K562 (cell line): ENCODE measurements at regions not wholly inside any gene's neighbourhood (a gene's known extent, or its start where the extent isn't known, plus 50 kb on each side); places are given as distances from the start of the nearest gene placed in this dataset.

Experiments used
- ATAC-seq: fragments of 200-7000 bp; cut with Tn5 transposase; 3 replicates; pipeline ENCODE4 v1.9.1; 2020; ENCODE audit warnings: moderate library complexity
- BruUV-seq: library from RNA; stranded (reverse); fragments of 400-500 nt; replicated peaks from 2 replicates; lab custom pipeline; 2021; lab: Mats Ljungman, UMichigan
- CTCF ChIA-PET: fragments of 300-600 bp; formaldehyde crosslinking; extraction: SDS; loops from one replicate; lab custom pipeline; 2021; ENCODE audit warnings: low intra/inter-chr PET ratio; lab: Yijun Ruan, JAX
- POLR2A ChIA-PET: fragments of 300-600, 350-650 bp; sonication (Branson Sonifier 250); formaldehyde crosslinking; extraction: SDS; loops from one replicate; lab custom pipeline; 2021; ENCODE audit warnings: antibody characterized with exemption, inconsistent platforms; lab: Yijun Ruan, JAX
- DNase-seq, 4 experiments: peaks; one replicate each; pipeline versions ENCODE4 v3.0.0 to v3.0.0-alpha.2; 2011 to 2018; ENCODE audit warnings: low spot score in 3 of 4, mixed read lengths in 3 of 4; ENCODE audit errors: extremely low read depth in 1 of 4
- FAIRE-seq: peaks from 2 replicates; lab custom pipeline; 2011; peaks lifted over from hg19 to GRCh38; lab: Jason Lieb, UNC
- H2AFZ ChIP-seq: 2 replicates; pipeline ENCODE4 v1.6.0; 2011; ENCODE audit warnings: low read depth, low read length, control low read depth, inconsistent platforms
- H3K27ac ChIP-seq: fragments of 200-600 bp; 3 replicates; pipeline ENCODE4 v1.8.0; 2011; ENCODE audit warnings: low read depth, mild to moderate bottlenecking, control low read depth, inconsistent platforms, low read length, moderate library complexity, mixed read lengths; ENCODE audit errors: extremely low read depth
- H3K27me3 ChIP-seq, 2 experiments: fragments of 300-600 bp in 1 of 2; 2 replicates in 1 of 2; 3 replicates in 1 of 2; pipeline versions ENCODE4 v1.6.0 to v1.8.0; 2011; ENCODE audit warnings: inconsistent platforms in 2 of 2, low read length in 2 of 2, mild to moderate bottlenecking in 1 of 2, mixed read lengths in 1 of 2, moderate library complexity in 1 of 2; ENCODE audit not compliant: control insufficient read depth in 2 of 2, insufficient read depth in 2 of 2
- H3K36me3 ChIP-seq: fragments of 300-600 bp; 3 replicates; pipeline ENCODE4 v1.8.0; 2011; ENCODE audit warnings: mild to moderate bottlenecking, low read length, inconsistent platforms; ENCODE audit not compliant: control insufficient read depth, insufficient read depth
- H3K4me1 ChIP-seq, 2 experiments: fragments of 200-600 bp in 1 of 2; replicated peaks in 1 of 2; 2 replicates in 1 of 2; 3 replicates in 1 of 2; pipeline versions ENCODE4 v1.5.1 to v1.8.0; 2011; ENCODE audit warnings: inconsistent platforms in 2 of 2, low read length in 2 of 2, mild to moderate bottlenecking in 1 of 2, mixed read lengths in 1 of 2, moderate library complexity in 1 of 2; ENCODE audit not compliant: control insufficient read depth in 2 of 2, insufficient read depth in 2 of 2
- H3K4me2 ChIP-seq: 2 replicates; pipeline ENCODE4 v1.6.1; 2011; ENCODE audit warnings: low read length, control low read depth, inconsistent platforms, mixed read lengths; ENCODE audit not compliant: insufficient read depth
- H3K4me3 ChIP-seq: fragments of 200-600 bp; sonication (generic), shearing (Covaris generic); 2 replicates; pipeline ENCODE4 v1.5.1; 2016; ENCODE audit warnings: control low read depth, inconsistent platforms
- H3K79me2 ChIP-seq: fragments of 200-600 bp; 3 replicates; pipeline ENCODE4 v1.8.0; 2011; ENCODE audit warnings: low read length, inconsistent platforms; ENCODE audit not compliant: control insufficient read depth, insufficient read depth
- H3K9ac ChIP-seq, 2 experiments: 2 replicates each; pipeline versions ENCODE4 v1.6.0 to v1.6.1; 2011; ENCODE audit warnings: low read depth in 2 of 2, low read length in 2 of 2, control low read depth in 1 of 2, inconsistent platforms in 1 of 2, mild to moderate bottlenecking in 1 of 2, mixed read lengths in 1 of 2; ENCODE audit not compliant: insufficient read depth in 1 of 2
- H3K9me1 ChIP-seq: one replicate; pipeline ENCODE4 v1.6.0; 2011; ENCODE audit warnings: inconsistent platforms, mild to moderate bottlenecking, low read length, moderate library complexity; ENCODE audit not compliant: control insufficient read depth, insufficient read depth
- H3K9me3 ChIP-seq: replicated peaks from 2 replicates; pipeline ENCODE4 v1.5.1; 2011; ENCODE audit warnings: low read depth, low read length, inconsistent platforms; ENCODE audit not compliant: control insufficient read depth, insufficient read depth
- H4K20me1 ChIP-seq: replicated peaks from 2 replicates; pipeline ENCODE4 v1.6.1; 2011; ENCODE audit warnings: low read length, inconsistent platforms, mixed read lengths; ENCODE audit not compliant: control insufficient read depth, insufficient read depth
- FOXK2 ChIP-seq, 2 experiments: fragments of 450-650 bp; IDR thresholded peaks in 1 of 2; conservative IDR thresholded peaks in 1 of 2; 2 replicates each; pipeline ENCODE4 v1.6.1; 2016; ENCODE audit warnings: low read depth in 2 of 2, mild to moderate bottlenecking in 1 of 2
- FOXM1 ChIP-seq, 2 experiments: fragments of 450-650 bp in 1 of 2; sonication (generic) in 1 of 2; formaldehyde crosslinking in 1 of 2; IDR thresholded peaks; 2 replicates each; pipeline versions ENCODE4 v1.6.1 to v1.9.0; 2017 to 2022; ENCODE audit warnings: low read depth in 2 of 2, mild to moderate bottlenecking in 2 of 2, missing genetic modification reagents in 1 of 2, moderate library complexity in 1 of 2
- GATAD2A ChIP-seq: fragments of 450-650 bp; IDR thresholded peaks from 2 replicates; pipeline ENCODE4 v1.6.1; 2017
- HDGF ChIP-seq: fragments of 450-650 bp; IDR thresholded peaks from 2 replicates; pipeline ENCODE4 v1.6.1; 2016
- KDM2B ChIP-seq: fragments of 250-450 bp; sonication (Bioruptor Pico); IDR thresholded peaks from 2 replicates; pipeline ENCODE4 v1.8.0; 2021; ENCODE audit warnings: mild to moderate bottlenecking, moderate library complexity
- LEF1 ChIP-seq: fragments of 450-650 bp; IDR thresholded peaks from 2 replicates; pipeline ENCODE4 v1.6.1; 2016; ENCODE audit warnings: mild to moderate bottlenecking
- MCM5 ChIP-seq: fragments of 450-650 bp; IDR thresholded peaks from 2 replicates; pipeline ENCODE4 v1.6.1; 2016; ENCODE audit warnings: low read depth
- NEUROD1 ChIP-seq: fragments of 150-350 bp; IDR thresholded peaks from 2 replicates; pipeline ENCODE4 v1.6.1; 2014; ENCODE audit warnings: borderline replicate concordance, low read length, low read depth; ENCODE audit not compliant: partially characterized antibody
- POLR2AphosphoS2 ChIP-seq: IDR thresholded peaks from 2 replicates; pipeline ENCODE4 v1.6.1; 2012; ENCODE audit warnings: low read length, improper control_type of control experiment
- RAD21 ChIP-seq, 2 experiments: fragments of 250-450 bp in 1 of 2; fragments of 450-650 bp in 1 of 2; sonication (Bioruptor Pico) in 1 of 2; formaldehyde crosslinking in 1 of 2; IDR thresholded peaks in 1 of 2; conservative IDR thresholded peaks in 1 of 2; 2 replicates each; pipeline versions ENCODE4 v1.4.0 to v1.8.0; 2020 to 2022; ENCODE audit warnings: mild to moderate bottlenecking in 2 of 2, moderate library complexity in 1 of 2
- SIN3A ChIP-seq, 2 experiments: fragments of 150-350 bp in 1 of 2; IDR thresholded peaks; 2 replicates each; pipeline ENCODE4 v1.6.1; 2011 to 2016; ENCODE audit warnings: borderline replicate concordance in 2 of 2, low read depth in 2 of 2, low read length in 2 of 2, mild to moderate bottlenecking in 2 of 2, moderate library complexity in 2 of 2; ENCODE audit not compliant: control insufficient read depth in 1 of 2
- TEAD2 ChIP-seq: fragments of 450-650 bp; IDR thresholded peaks from 2 replicates; pipeline ENCODE4 v1.6.1; 2016; ENCODE audit warnings: missing genetic modification characterization, control low read depth, missing compliant biosample characterization
- YY1 ChIP-seq, 3 experiments: IDR thresholded peaks; 2 replicates each; pipeline ENCODE4 v1.6.1; 2011; ENCODE audit warnings: low read length in 2 of 3, mild to moderate bottlenecking in 2 of 3, moderate library complexity in 2 of 3, borderline replicate concordance in 1 of 3, control low read depth in 1 of 3, low read depth in 1 of 3; ENCODE audit not compliant: insufficient read depth in 3 of 3, insufficient replicate concordance in 2 of 3, control insufficient read depth in 1 of 3, insufficient read length in 1 of 3; ENCODE audit errors: extremely low read depth in 1 of 3
- ZKSCAN8 ChIP-seq: fragments of 200-800 bp; sonication (Bioruptor generic); IDR thresholded peaks from 2 replicates; pipeline ENCODE4 v1.6.1; 2016; ENCODE audit warnings: missing genetic modification characterization, missing compliant biosample characterization
- ZNF197 ChIP-seq: fragments of 200-800 bp; sonication (Bioruptor generic); IDR thresholded peaks from 2 replicates; pipeline ENCODE4 v1.6.1; 2016; ENCODE audit warnings: low read depth, missing genetic modification characterization, missing compliant biosample characterization
- ZNF212 ChIP-seq: fragments of 450-650 bp; formaldehyde crosslinking; IDR thresholded peaks from 2 replicates; pipeline ENCODE4 v1.4.0; 2020; ENCODE audit warnings: mild to moderate bottlenecking
- ZNF764 ChIP-seq: fragments of 250-450 bp; sonication (Bioruptor Pico); IDR thresholded peaks from 2 replicates; pipeline ENCODE4 v1.4.0; 2020; ENCODE audit warnings: low read depth, mild to moderate bottlenecking, moderate library complexity
- in situ Hi-C: fragments of 300-500 bp; cut with MboI; formaldehyde crosslinking; loops from 4 replicates; pipeline ENCODE4 v1.15.0; 2018; ENCODE audit warnings: inconsistent platforms, mixed read lengths
- intact Hi-C: fragments of 100-400 bp; cut with micrococcal nuclease; formaldehyde crosslinking; loops from 2 replicates; pipeline ENCODE4 v1.14.2; 2022
- TF ChIP-seq, protein P1 (sequence below), 3 experiments: fragments of 200-800 bp in 1 of 3; sonication (Bioruptor generic) in 1 of 3; sonication (generic) in 1 of 3; formaldehyde crosslinking in 1 of 3; IDR thresholded peaks; 2 replicates each; pipeline versions ENCODE4 v1.6.1 to v1.8.0; 2016 to 2022; ENCODE audit warnings: mild to moderate bottlenecking in 2 of 3, missing compliant biosample characterization in 2 of 3, missing genetic modification characterization in 2 of 3, missing genetic modification reagents in 1 of 3
- TF ChIP-seq, protein P2 (sequence below): sonication (generic); formaldehyde crosslinking; IDR thresholded peaks from 2 replicates; pipeline ENCODE4 v1.8.0; 2022; ENCODE audit warnings: mild to moderate bottlenecking, missing genetic modification reagents, borderline replicate concordance

DNA sequence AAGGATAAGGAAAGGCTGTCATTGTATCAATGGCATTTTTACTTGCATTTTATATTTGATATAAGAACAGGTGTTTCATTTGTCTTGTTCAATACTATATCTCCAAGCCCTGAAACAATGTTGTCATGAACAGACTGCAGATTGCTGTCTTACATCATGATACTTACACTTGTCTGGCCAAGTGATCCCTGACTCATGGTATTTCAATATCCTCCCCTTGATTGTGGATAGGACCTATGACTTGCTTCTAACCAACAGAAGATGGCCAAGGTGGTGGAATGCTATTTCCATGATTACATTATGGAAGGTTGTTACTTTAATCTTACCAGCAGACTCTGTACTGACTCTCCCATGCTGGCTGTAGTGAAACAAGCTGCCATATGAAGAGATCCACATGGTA is 471.1 kb downstream of the CCDC85A start:
- H3K4me2 ChIP-seq: no peak overlapping the region
- H3K4me3 ChIP-seq: no peak overlapping the region
- no peak overlapping the region for H3K9ac ChIP-seq
- H3K9me3 ChIP-seq: no peaks in the 10 kb centered on the region; the same call in 1 of the 2 replicates
- no peaks in the 10 kb centered on the region for H3K9me1 ChIP-seq
- no peak overlapping the region for H3K27ac ChIP-seq
- FAIRE-seq: no peak
- ChIA-PET POLR2A (no interaction called here), CTCF (no interaction called here)
- H3K27me3 ChIP-seq: no peaks in the 10 kb centered on the region
- H4K20me1 ChIP-seq: no peaks in the 10 kb centered on the region
- no TSS peak for BruUV-seq
- ATAC-seq: no peak
- intact Hi-C loops (no loop called here), in situ Hi-C loops (no loop called here)
- no peak for DNase-seq
- TF ChIP-seq NEUROD1: no peak
- TF ChIP-seq ZKSCAN8 (CRISPR knock-in tag): no peak
- no peak for TF ChIP-seq FOXM1 (IDR thresholded peaks at IDR 0.05; ENCODE audit: low read depth)
- TF ChIP-seq FOXM1 (CRISPR knock-in tag; IDR thresholded peaks at IDR 0.05; ENCODE audit: low read depth): no peak
- no peak for TF ChIP-seq ZNF764 (CRISPR knock-in tag)
- no peak for TF ChIP-seq KDM2B (CRISPR knock-in tag)
- TF ChIP-seq YY1 (IDR thresholded peaks at IDR 0.05; ENCODE audit: borderline replicate concordance in 1 of 3, control insufficient read depth in 1 of 3, extremely low read depth in 1 of 3, insufficient read depth in 3 of 3, insufficient read length in 1 of 3, insufficient replicate concordance in 2 of 3, low read depth in 1 of 3, low read length in 2 of 3): no peak
- no peak for TF ChIP-seq MCM5
- no peak for TF ChIP-seq LEF1
- TF ChIP-seq RAD21 (CRISPR knock-in tag; conservative IDR thresholded peaks at IDR 0.05 in 1 of 2, IDR thresholded peaks at IDR 0.05 in 1 of 2): no peak
- TF ChIP-seq, protein P1, sequence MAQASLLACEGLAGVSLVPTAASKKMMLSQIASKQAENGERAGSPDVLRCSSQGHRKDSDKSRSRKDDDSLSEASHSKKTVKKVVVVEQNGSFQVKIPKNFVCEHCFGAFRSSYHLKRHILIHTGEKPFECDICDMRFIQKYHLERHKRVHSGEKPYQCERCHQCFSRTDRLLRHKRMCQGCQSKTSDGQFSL (CRISPR knock-in tag; IDR thresholded peaks at IDR 0.05): no peak
- TF ChIP-seq, protein P1 (tag; IDR thresholded peaks at IDR 0.05): no peak
- no peak for TF ChIP-seq ZNF197
- no peak for TF ChIP-seq FOXK2 (conservative IDR thresholded peaks at IDR 0.05 in 1 of 2, IDR thresholded peaks at IDR 0.05 in 1 of 2; ENCODE audit: low read depth in 2 of 2)
- no peak for TF ChIP-seq ZNF212 (CRISPR knock-in tag)
- TF ChIP-seq TEAD2: no peak
- TF ChIP-seq, protein P2, sequence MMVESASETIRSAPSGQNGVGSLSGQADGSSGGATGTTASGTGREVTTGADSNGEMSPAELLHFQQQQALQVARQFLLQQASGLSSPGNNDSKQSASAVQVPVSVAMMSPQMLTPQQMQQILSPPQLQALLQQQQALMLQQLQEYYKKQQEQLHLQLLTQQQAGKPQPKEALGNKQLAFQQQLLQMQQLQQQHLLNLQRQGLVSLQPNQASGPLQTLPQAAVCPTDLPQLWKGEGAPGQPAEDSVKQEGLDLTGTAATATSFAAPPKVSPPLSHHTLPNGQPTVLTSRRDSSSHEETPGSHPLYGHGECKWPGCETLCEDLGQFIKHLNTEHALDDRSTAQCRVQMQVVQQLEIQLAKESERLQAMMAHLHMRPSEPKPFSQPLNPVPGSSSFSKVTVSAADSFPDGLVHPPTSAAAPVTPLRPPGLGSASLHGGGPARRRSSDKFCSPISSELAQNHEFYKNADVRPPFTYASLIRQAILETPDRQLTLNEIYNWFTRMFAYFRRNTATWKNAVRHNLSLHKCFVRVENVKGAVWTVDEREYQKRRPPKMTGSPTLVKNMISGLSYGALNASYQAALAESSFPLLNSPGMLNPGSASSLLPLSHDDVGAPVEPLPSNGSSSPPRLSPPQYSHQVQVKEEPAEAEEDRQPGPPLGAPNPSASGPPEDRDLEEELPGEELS: no peak
- TF ChIP-seq HDGF: no peak
- no peak for TF ChIP-seq SIN3A (IDR thresholded peaks at IDR 0.05; ENCODE audit: borderline replicate concordance in 2 of 2, control insufficient read depth in 1 of 2, low read depth in 2 of 2, low read length in 2 of 2)
- TF ChIP-seq GATAD2A: no peak
- TF ChIP-seq POLR2AphosphoS2: no peak
- no peak overlapping the region for H2AFZ ChIP-seq
- H3K36me3 ChIP-seq: no peaks in the 10 kb centered on the region
- H3K4me1 ChIP-seq: no peaks in the 10 kb centered on the region
- H3K79me2 ChIP-seq: no peaks in the 10 kb centered on the region
